OCI-LY7 (cell line): ENCODE measurements at regions not wholly inside any gene's neighbourhood (a gene's known extent, or its start where the extent isn't known, plus 50 kb on each side); places are given as distances from the start of the nearest gene placed in this dataset.

Experiments
- EZH2phosphoT487 ChIP-seq: fragments of 200-600 bp; sonication (generic); IDR thresholded peaks from 2 replicates; pipeline ENCODE4 v1.6.1; 2018; ENCODE audit warnings: low read depth, borderline replicate concordance, mild to moderate bottlenecking, mixed run types, antibody characterized with exemption, low read length, moderate library complexity, mixed read lengths
- TF ChIP-seq, protein P1 (sequence below): fragments of 200-600 bp; sonication (generic); conservative IDR thresholded peaks from 2 replicates; pipeline ENCODE4 v1.5.1; 2014; ENCODE audit warnings: mild to moderate bottlenecking, antibody characterized with exemption, low read length, moderate library complexity, mixed read lengths

DNA sequence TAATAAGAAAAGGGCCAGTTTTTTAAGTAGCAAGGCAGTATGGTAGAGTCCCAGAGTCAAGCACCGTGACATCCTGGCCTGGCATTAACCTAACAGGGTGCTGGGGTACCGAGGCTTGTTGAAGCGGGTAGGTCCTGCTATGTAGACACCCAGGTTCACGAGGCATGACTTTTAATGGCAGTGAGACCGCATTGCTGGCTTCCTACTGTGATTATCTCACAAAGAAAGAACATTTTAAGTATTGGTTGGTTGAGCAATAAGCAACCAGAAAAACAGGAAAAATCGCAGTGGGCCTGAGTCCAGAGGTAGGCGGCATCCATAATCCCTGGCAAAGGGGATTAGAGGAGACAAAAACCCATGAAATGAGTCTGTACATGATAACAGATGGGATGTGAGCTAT is 927.9 kb upstream of the ACVR2A start:
- TF ChIP-seq, protein P1, sequence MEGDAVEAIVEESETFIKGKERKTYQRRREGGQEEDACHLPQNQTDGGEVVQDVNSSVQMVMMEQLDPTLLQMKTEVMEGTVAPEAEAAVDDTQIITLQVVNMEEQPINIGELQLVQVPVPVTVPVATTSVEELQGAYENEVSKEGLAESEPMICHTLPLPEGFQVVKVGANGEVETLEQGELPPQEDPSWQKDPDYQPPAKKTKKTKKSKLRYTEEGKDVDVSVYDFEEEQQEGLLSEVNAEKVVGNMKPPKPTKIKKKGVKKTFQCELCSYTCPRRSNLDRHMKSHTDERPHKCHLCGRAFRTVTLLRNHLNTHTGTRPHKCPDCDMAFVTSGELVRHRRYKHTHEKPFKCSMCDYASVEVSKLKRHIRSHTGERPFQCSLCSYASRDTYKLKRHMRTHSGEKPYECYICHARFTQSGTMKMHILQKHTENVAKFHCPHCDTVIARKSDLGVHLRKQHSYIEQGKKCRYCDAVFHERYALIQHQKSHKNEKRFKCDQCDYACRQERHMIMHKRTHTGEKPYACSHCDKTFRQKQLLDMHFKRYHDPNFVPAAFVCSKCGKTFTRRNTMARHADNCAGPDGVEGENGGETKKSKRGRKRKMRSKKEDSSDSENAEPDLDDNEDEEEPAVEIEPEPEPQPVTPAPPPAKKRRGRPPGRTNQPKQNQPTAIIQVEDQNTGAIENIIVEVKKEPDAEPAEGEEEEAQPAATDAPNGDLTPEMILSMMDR: no peak
- TF ChIP-seq EZH2phosphoT487: no peak
